ENCODE measurements at regions not wholly inside any gene's neighbourhood (a gene's known extent, or its start where the extent isn't known, plus 50 kb on each side); places are given as distances from the start of the nearest gene placed in this dataset.

DNA sequence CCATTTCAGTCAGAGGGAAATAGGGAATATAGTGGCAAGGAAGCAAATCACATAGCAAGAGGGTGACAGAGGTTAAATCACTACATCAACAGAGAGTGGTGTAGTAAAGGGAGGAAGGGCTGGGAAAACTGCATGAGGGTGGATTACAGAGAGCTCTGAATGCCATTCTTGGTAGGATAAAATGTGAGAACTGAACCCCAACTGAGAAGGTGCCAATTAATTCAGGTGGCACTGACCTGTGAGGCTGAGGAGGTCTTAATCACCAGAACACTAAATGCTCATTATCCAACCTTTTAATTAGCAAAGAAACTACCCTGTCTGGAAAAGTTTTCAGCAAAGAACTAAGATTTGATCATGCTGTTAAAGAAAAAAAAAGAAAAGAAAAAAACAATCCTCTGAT, 202.7 kb downstream of the LRRN1 start:
- TF ChIP-seq IRF2 (CRISPR knock-in tag; IDR thresholded peaks at IDR 0.05; ENCODE audit: borderline replicate concordance, low read depth), result no peak
- Mint-ChIP-seq H3K36me3 (no peaks in the 10 kb centered on the region; the same call in 1 of the 2 replicates), H3K27me3 (ENCODE audit: low read depth) (no peaks in the 10 kb centered on the region), H3K9me3 (peaks cover 23% of the 10 kb centered on the region), H3K27ac (no peak overlapping the region), H3K4me1 (no peaks in the 10 kb centered on the region), H3K4me3 (no peak overlapping the region)
- no peak for DNase-seq (ENCODE audit: low spot score)
- ChIA-PET POLR2A (no interaction called here), CTCF (no interaction called here)
- ATAC-seq, result no peak

DNA sequence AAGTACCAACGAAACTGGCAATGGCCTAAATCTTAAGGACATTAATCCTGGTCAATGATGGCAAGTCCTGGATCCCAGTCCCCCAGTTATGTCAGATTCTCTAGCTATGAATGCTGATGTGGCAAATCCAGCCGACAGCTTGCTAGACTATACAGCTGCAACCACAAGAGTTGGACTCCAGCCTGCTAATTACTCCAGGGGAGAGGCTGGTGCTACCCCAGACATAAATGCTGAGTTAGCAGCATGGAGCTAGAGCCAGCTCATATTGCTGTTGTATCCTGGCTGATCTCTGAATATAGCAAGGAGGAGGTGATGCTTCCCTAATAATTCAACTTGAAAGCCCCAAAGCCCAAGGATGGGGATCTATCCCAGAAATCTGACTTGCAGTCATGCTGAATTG, 207.1 kb downstream of the LRRN1 start:
- ChIA-PET POLR2A (no interaction called here), CTCF (no interaction called here)
- TF ChIP-seq ZNF416 (CRISPR knock-in tag; IDR thresholded peaks at IDR 0.05), result no peak
- no peak for TF ChIP-seq JAZF1 (CRISPR knock-in tag; IDR thresholded peaks at IDR 0.05)
- TF ChIP-seq, protein P1, sequence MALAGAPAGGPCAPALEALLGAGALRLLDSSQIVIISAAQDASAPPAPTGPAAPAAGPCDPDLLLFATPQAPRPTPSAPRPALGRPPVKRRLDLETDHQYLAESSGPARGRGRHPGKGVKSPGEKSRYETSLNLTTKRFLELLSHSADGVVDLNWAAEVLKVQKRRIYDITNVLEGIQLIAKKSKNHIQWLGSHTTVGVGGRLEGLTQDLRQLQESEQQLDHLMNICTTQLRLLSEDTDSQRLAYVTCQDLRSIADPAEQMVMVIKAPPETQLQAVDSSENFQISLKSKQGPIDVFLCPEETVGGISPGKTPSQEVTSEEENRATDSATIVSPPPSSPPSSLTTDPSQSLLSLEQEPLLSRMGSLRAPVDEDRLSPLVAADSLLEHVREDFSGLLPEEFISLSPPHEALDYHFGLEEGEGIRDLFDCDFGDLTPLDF (CRISPR knock-in tag; IDR thresholded peaks at IDR 0.05), result no peak
- TF ChIP-seq NFATC4 (CRISPR knock-in tag; IDR thresholded peaks at IDR 0.05), result no peak
- no peak for TF ChIP-seq ELF4 (CRISPR knock-in tag; IDR thresholded peaks at IDR 0.05; ENCODE audit: low read depth)
- TF ChIP-seq, protein P2, sequence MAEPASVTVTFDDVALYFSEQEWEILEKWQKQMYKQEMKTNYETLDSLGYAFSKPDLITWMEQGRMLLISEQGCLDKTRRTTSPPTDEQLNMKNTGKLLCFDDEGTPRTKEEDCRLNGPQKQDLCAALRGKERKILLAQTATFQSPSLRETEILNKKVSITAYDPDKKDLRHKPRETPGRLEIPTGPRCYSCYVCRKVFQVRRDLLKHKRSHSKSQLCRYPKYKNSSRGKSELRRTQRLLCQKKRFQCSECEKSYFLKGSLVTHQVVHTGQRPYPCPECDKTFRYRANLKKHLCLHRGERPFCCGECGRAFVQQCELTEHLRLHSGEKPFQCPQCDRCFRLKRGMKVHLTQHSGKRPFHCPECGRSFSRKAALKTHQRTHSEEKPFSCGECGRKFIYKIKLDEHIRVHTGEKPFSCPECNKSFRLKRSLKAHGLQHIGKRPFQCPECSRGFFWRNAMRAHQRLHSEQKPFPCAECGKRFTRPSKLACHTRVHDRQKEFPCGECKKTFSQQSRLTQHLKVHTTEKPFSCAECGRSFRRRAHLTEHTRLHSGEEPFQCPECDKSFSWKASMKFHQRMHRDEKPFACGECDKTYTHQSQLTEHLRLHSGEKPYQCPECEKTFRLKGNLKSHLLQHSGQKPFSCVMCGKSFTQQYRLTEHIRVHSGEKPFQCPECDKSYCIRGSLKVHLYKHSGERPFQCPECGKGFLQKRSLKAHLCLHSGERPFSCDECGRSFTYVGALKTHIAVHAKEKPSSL (CRISPR knock-in tag; conservative IDR thresholded peaks at IDR 0.05), result no peak
- no peak for TF ChIP-seq ZNF396 (CRISPR knock-in tag; IDR thresholded peaks at IDR 0.05; ENCODE audit: borderline replicate concordance)
- TF ChIP-seq, protein P3, sequence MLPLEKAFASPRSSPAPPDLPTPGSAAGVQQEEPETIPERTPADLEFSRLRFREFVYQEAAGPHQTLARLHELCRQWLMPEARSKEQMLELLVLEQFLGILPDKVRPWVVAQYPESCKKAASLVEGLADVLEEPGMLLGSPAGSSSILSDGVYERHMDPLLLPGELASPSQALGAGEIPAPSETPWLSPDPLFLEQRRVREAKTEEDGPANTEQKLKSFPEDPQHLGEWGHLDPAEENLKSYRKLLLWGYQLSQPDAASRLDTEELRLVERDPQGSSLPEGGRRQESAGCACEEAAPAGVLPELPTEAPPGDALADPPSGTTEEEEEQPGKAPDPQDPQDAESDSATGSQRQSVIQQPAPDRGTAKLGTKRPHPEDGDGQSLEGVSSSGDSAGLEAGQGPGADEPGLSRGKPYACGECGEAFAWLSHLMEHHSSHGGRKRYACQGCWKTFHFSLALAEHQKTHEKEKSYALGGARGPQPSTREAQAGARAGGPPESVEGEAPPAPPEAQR (CRISPR knock-in tag; IDR thresholded peaks at IDR 0.05), result no peak
- no peak for TF ChIP-seq TEAD1 (CRISPR knock-in tag; IDR thresholded peaks at IDR 0.05)
- no peak for TF ChIP-seq ZNF671 (CRISPR knock-in tag; IDR thresholded peaks at IDR 0.05)
- TF ChIP-seq CTCF (IDR thresholded peaks at IDR 0.05), result no peak
- no peak for TF ChIP-seq FOXP1 (CRISPR knock-in tag; IDR thresholded peaks at IDR 0.05; ENCODE audit: borderline replicate concordance)
- H3K9me3 Mint-ChIP-seq, result peaks cover 40% of the 10 kb centered on the region
- DNase-seq (ENCODE audit: low spot score) (no peak), ATAC-seq (no peak)
- no peak overlapping the region for H3K4me3 Mint-ChIP-seq
- no peaks in the 10 kb centered on the region for H3K27me3 Mint-ChIP-seq (ENCODE audit: low read depth)
- H3K4me1 Mint-ChIP-seq, result no peaks in the 10 kb centered on the region
- no peak overlapping the region for H3K27ac Mint-ChIP-seq
- no peaks in the 10 kb centered on the region; the same call in 1 of the 2 replicates for H3K36me3 Mint-ChIP-seq

- ChIA-PET POLR2A (no interaction called here), CTCF (interaction anchor here (2.7 kb wide), 1 partner anchor 11 kb away, joined by 13 read pairs; no protein-coding TSS in a partner anchor)
- Mint-ChIP-seq H3K36me3 (peaks cover 8% of the 10 kb centered on the region; the same call in 1 of the 2 replicates), H3K4me3 (no peak overlapping the region), H3K27me3 (ENCODE audit: low read depth) (no peaks in the 10 kb centered on the region), H3K9me3 (peaks cover 58% of the 10 kb centered on the region), H3K27ac (no peak overlapping the region), H3K4me1 (no peaks in the 10 kb centered on the region)
- ATAC-seq (no peak), DNase-seq (ENCODE audit: low spot score) (no peak)
- TF ChIP-seq, protein P4, sequence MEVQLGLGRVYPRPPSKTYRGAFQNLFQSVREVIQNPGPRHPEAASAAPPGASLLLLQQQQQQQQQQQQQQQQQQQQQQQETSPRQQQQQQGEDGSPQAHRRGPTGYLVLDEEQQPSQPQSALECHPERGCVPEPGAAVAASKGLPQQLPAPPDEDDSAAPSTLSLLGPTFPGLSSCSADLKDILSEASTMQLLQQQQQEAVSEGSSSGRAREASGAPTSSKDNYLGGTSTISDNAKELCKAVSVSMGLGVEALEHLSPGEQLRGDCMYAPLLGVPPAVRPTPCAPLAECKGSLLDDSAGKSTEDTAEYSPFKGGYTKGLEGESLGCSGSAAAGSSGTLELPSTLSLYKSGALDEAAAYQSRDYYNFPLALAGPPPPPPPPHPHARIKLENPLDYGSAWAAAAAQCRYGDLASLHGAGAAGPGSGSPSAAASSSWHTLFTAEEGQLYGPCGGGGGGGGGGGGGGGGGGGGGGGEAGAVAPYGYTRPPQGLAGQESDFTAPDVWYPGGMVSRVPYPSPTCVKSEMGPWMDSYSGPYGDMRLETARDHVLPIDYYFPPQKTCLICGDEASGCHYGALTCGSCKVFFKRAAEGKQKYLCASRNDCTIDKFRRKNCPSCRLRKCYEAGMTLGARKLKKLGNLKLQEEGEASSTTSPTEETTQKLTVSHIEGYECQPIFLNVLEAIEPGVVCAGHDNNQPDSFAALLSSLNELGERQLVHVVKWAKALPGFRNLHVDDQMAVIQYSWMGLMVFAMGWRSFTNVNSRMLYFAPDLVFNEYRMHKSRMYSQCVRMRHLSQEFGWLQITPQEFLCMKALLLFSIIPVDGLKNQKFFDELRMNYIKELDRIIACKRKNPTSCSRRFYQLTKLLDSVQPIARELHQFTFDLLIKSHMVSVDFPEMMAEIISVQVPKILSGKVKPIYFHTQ (CRISPR knock-in tag; IDR thresholded peaks at IDR 0.05), result no peak
- TF ChIP-seq FOXP1 (CRISPR knock-in tag; IDR thresholded peaks at IDR 0.05; ENCODE audit: borderline replicate concordance), result no peak
- no peak for TF ChIP-seq CREB1 (CRISPR knock-in tag; IDR thresholded peaks at IDR 0.05)
- TF ChIP-seq, protein P5, sequence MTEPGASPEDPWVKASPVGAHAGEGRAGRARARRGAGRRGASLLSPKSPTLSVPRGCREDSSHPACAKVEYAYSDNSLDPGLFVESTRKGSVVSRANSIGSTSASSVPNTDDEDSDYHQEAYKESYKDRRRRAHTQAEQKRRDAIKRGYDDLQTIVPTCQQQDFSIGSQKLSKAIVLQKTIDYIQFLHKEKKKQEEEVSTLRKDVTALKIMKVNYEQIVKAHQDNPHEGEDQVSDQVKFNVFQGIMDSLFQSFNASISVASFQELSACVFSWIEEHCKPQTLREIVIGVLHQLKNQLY (CRISPR knock-in tag; IDR thresholded peaks at IDR 0.05), result no peak
- TF ChIP-seq MYBL2 (CRISPR knock-in tag; IDR thresholded peaks at IDR 0.05), result no peak
- no peak for TF ChIP-seq SOX15 (CRISPR knock-in tag; IDR thresholded peaks at IDR 0.05)
- no peak for TF ChIP-seq ERG (CRISPR knock-in tag; IDR thresholded peaks at IDR 0.05)
- TF ChIP-seq FOXJ3 (CRISPR knock-in tag; IDR thresholded peaks at IDR 0.05; ENCODE audit: borderline replicate concordance), result no peak
These were observed 209.0 kb downstream of the LRRN1 start for GRCh38 chr3:4008205-4008604.
